GM12891 (cell line): ENCODE measurements at regions not wholly inside any gene's neighbourhood (a gene's known extent, or its start where the extent isn't known, plus 50 kb on each side); places are given as distances from the start of the nearest gene placed in this dataset.

Source experiments
- PAX5 ChIP-seq: IDR thresholded peaks from 2 replicates; pipeline ENCODE4 v1.6.1; 2011; ENCODE audit warnings: low read length, moderate library complexity, mild to moderate bottlenecking; ENCODE audit not compliant: insufficient read depth, severe bottlenecking
- POLR2A ChIP-seq: IDR thresholded peaks from 2 replicates; pipeline ENCODE4 v1.6.1; 2011; ENCODE audit warnings: low read depth, low read length, control low read depth
- POLR2AphosphoS5 ChIP-seq: IDR thresholded peaks from 2 replicates; pipeline ENCODE4 v1.6.1; 2011; ENCODE audit warnings: low read depth, low read length, control low read depth
- SPI1 ChIP-seq: IDR thresholded peaks from 2 replicates; pipeline ENCODE4 v1.6.1; 2011; ENCODE audit warnings: low read depth, low read length, control low read depth

DNA sequence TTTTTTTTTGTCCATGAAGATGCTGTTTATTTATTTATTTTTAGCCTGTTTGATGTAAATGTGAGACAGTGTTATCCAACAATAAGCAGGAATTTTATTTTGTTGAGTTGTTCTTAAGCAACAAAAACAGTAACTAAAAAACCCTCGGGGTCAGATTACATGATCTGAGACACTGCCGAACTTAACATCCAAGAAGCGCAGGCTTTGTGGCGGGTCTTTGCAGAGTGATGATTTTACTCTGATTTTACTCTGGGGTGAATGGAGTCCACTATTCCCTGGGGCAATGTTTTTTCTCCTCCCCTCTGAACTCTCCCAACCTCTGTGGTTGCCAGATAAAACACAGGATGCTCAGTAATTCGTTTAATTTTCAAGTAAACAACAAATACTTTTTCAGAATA is 450.1 kb upstream of the B3GAT1 start:
- TF ChIP-seq SPI1: no peak
- TF ChIP-seq POLR2A: no peak
- TF ChIP-seq POLR2AphosphoS5: no peak
- no peak for TF ChIP-seq PAX5
